ACC112 (cell line): ENCODE measurements at regions not wholly inside any gene's neighbourhood (a gene's known extent, or its start where the extent isn't known, plus 50 kb on each side); places are given as distances from the start of the nearest gene placed in this dataset.

Source experiments
- H2AFZ ChIP-seq: fragments of 200-600 bp; sonication (generic); one replicate; pipeline ENCODE4 v1.6.0; 2017; ENCODE audit warnings: antibody characterized with exemption, low read length; ENCODE audit not compliant: unreplicated experiment
- H3K27ac ChIP-seq: fragments of 200-600 bp; sonication (generic); 2 replicates; pipeline ENCODE4 v1.5.1; 2014; ENCODE audit warnings: low read depth, mild to moderate bottlenecking, antibody characterized with exemption, low read length, moderate library complexity
- H3K27me3 ChIP-seq: fragments of 200-600 bp; sonication (generic); 2 replicates; pipeline ENCODE4 v1.6.1; 2014; ENCODE audit warnings: mild to moderate bottlenecking, antibody characterized with exemption, low read length, moderate library complexity, mixed read lengths; ENCODE audit not compliant: insufficient read depth
- H3K36me3 ChIP-seq: fragments of 200-600 bp; sonication (generic); 2 replicates; pipeline ENCODE4 v1.6.1; 2016; ENCODE audit warnings: mild to moderate bottlenecking, antibody characterized with exemption, low read length, moderate library complexity, mixed read lengths; ENCODE audit not compliant: insufficient read depth
- H3K4me1 ChIP-seq: fragments of 200-600 bp; sonication (generic); one replicate; pipeline ENCODE4 v1.6.1; 2016; ENCODE audit warnings: low read length, mixed read lengths; ENCODE audit not compliant: insufficient read depth, unreplicated experiment, control insufficient read depth
- H3K4me3 ChIP-seq: fragments of 200-600 bp; sonication (generic); 2 replicates; pipeline ENCODE4 v1.5.1; 2014; ENCODE audit warnings: mild to moderate bottlenecking, low read depth, low read length
- H3K79me2 ChIP-seq: fragments of 200-600 bp; sonication (generic); one replicate; pipeline ENCODE4 v1.6.0; 2016; ENCODE audit warnings: low read length; ENCODE audit not compliant: control insufficient read depth, unreplicated experiment, insufficient read depth

DNA sequence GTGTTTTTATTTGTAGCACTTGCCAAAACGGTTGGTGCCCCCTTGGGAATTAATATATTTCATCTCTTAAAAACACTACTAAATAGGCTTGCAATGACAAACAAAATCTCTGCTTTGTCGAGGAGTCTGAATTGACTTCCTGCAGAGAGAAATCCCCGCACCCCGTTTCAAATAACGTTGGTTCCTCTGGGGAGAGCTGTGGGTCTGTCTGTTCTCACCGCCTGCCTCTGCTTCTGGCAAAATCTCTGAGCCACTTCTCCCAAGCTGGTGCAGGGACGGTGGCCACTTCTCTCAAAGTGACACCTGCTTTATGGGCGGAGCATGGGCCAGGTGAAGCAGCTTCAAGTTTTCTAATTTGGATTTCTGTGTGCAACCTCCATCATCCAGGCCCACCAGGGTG, 186.3 kb upstream of the ADARB2 start:
- H3K4me1 ChIP-seq: no peaks in the 10 kb centered on the region
- H3K27ac ChIP-seq: no peak overlapping the region
- no peaks in the 10 kb centered on the region for H3K79me2 ChIP-seq
- H2AFZ ChIP-seq: no peak overlapping the region
- H3K36me3 ChIP-seq: no peaks in the 10 kb centered on the region
- no peak overlapping the region for H3K4me3 ChIP-seq
- no peaks in the 10 kb centered on the region for H3K27me3 ChIP-seq

DNA sequence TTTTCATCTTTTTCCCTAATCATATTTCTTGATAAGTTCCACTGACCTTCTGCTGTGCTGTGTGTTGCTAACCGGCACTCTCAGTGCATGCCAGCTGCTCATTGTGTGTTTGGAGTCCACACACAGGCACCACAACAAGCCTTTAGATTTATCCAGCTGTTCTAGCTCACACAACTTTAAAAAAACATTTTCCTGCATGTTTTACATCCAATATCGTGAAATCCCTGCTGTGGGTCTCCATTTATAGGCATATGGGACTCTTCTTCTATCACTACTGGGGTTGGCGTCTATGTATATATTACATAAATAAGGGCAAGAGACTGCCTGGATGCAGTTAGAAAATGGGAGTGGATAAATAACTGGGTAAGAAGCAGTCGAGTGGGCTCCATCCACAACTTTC, 183.6 kb upstream of the ADARB2 start:
- Histone ChIP-seq H3K36me3 (no peaks in the 10 kb centered on the region), H3K79me2 (no peaks in the 10 kb centered on the region), H3K27ac (no peak overlapping the region), H2AFZ (no peak overlapping the region), H3K27me3 (no peaks in the 10 kb centered on the region), H3K4me1 (no peaks in the 10 kb centered on the region), H3K4me3 (no peak overlapping the region)

DNA sequence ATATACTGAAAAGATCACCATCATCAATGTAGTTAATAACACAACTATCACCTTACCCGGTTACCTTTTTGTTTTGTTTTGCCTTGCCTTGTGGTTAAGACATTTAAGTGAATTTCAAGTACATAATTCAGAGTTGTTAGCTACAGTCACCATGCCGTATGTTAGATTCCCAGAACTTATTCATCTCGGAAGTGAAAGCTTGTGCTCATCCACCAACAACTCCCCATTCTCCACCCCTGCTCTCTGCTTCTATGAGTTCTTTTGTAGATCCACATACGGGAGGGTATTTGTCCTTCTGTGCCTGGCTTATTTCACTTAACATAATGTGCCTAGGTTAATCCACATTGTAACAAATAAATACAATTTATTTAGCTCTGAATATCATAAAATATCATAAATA, 182.8 kb upstream of the ADARB2 start:
- Histone ChIP-seq H3K36me3 (no peaks in the 10 kb centered on the region), H2AFZ (no peak overlapping the region), H3K27ac (no peak overlapping the region), H3K4me3 (no peak overlapping the region), H3K27me3 (no peaks in the 10 kb centered on the region), H3K79me2 (no peaks in the 10 kb centered on the region), H3K4me1 (no peaks in the 10 kb centered on the region)

DNA sequence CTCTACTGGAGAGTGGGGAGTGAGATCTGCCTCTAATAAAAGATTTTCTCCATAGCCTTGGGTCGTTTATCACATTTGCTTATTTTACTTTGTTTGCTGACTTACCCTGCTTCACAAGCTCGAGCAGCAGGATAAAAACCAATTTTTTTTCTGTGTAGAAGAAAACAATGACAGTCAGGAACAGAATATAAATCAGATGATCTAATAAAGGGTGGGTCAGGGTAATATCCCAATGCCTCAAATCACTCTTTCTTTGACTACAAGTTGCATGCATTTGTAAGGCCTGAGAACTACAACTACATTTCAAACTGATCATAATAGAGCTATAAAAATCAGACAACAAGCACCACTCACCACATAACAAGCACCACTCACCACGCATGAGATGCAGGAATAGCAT, 174.4 kb upstream of the ADARB2 start:
- H2AFZ ChIP-seq: no peak overlapping the region
- H3K36me3 ChIP-seq: no peaks in the 10 kb centered on the region
- H3K27me3 ChIP-seq: no peaks in the 10 kb centered on the region
- no peak overlapping the region for H3K4me3 ChIP-seq
- H3K79me2 ChIP-seq: no peaks in the 10 kb centered on the region
- H3K27ac ChIP-seq: no peak overlapping the region
- no peaks in the 10 kb centered on the region for H3K4me1 ChIP-seq

DNA sequence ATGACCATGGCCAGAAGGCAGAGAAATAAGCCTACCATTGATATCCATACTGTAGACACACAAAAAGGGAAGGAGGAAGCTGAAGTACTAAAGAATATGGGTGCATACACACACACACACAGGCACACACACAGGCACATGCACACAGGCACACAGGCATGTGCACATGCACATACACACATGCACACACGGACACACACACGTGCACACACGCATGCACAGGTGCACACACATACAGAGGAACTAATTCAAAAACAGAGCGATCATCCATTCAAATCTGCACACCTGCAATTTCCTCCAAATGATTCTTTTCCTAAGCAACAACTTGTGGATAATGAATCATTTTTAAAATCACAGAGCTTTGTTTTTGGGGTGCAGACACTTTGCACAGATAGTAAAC, 166.7 kb upstream of the ADARB2 start:
- Histone ChIP-seq H3K27ac (no peak overlapping the region), H3K27me3 (no peaks in the 10 kb centered on the region), H2AFZ (no peak overlapping the region), H3K4me3 (no peak overlapping the region), H3K36me3 (no peaks in the 10 kb centered on the region), H3K79me2 (no peaks in the 10 kb centered on the region), H3K4me1 (no peaks in the 10 kb centered on the region)

DNA sequence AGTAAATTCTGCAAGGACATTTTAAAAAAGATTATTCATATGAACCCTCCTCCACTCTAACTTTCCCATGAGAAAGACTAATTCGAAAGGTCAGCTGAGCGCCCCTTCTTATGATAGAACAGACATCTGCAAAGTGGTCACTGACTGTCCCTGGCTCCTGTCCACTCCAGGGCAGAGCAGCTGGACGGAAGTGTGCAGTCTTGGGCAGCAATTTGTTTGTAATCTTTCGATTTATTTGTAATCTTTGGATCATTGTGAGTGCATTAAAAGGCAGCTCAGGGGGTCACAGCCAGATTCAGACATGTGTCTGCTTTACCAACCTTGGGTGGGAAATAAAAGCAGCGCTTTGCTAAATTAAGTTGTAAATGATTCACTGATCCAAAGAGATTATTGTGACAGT, 158.8 kb upstream of the ADARB2 start:
- no peaks in the 10 kb centered on the region for H3K79me2 ChIP-seq
- H3K36me3 ChIP-seq: no peaks in the 10 kb centered on the region
- no peak overlapping the region for H3K27ac ChIP-seq
- no peaks in the 10 kb centered on the region for H3K4me1 ChIP-seq
- no peak overlapping the region for H2AFZ ChIP-seq
- no peak overlapping the region for H3K4me3 ChIP-seq
- no peaks in the 10 kb centered on the region for H3K27me3 ChIP-seq

DNA sequence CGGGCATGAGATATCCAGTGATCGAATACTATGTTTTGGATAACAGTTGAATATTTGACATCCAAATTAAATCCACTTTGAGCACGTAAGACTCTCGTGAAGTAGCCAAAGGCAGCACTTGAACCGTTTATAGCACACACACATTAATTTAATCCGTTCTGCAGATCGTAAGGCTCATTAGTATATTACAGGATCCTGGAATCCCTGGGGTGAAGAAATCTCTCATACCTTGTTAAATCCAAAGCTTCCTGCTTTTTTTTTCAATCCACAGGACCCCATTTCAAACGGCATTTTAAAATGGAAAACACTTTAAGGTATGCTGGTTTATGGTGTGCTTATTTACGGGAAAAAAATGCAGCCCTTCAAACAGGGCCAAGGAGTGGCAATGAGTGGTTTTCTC, 158.4 kb upstream of the ADARB2 start:
- H3K4me3 ChIP-seq: no peak overlapping the region
- no peaks in the 10 kb centered on the region for H3K36me3 ChIP-seq
- no peak overlapping the region for H3K27ac ChIP-seq
- H3K27me3 ChIP-seq: no peaks in the 10 kb centered on the region
- H3K79me2 ChIP-seq: no peaks in the 10 kb centered on the region
- no peaks in the 10 kb centered on the region for H3K4me1 ChIP-seq
- no peak overlapping the region for H2AFZ ChIP-seq

DNA sequence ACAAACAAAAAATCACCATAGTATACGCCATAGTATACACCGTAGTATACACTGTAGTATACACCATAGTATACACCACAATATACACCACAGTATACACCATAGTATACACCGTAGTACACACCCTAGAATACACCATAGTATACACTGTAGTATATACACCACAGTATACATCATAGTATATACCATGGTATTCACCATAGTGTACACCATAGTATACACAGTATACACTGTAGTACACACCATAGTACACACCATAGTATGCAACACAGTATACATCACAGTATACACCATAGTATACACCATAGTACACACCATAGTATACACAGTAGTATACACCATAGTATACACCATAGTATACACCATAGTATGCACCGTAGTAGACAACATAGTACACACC, 157.6 kb upstream of the ADARB2 start:
- H3K27ac ChIP-seq: no peak overlapping the region
- no peak overlapping the region for H3K4me3 ChIP-seq
- H2AFZ ChIP-seq: no peak overlapping the region
- H3K4me1 ChIP-seq: no peaks in the 10 kb centered on the region
- no peaks in the 10 kb centered on the region for H3K36me3 ChIP-seq
- H3K27me3 ChIP-seq: no peaks in the 10 kb centered on the region
- no peaks in the 10 kb centered on the region for H3K79me2 ChIP-seq

DNA sequence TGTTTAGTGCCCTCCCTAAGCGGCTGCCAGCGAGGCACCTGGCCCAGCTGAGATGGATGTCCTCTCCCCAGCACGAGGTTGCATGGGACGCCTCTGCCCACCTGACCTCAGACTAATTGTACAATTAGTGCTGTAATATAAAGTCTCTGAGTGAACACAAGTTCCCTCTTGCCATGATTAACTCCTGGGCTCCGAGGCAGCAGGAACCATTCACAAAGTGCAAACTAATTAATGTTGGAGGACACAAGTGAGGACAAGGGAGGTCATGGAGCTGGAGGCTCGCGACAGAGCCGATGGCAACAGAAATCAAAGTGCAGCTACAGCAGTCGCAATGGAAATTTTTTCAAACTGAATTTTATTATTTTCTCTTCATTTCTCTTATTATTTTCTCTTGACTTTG, 156.6 kb upstream of the ADARB2 start:
- Histone ChIP-seq H3K79me2 (no peaks in the 10 kb centered on the region), H3K27me3 (no peaks in the 10 kb centered on the region), H3K4me3 (no peak overlapping the region)

DNA sequence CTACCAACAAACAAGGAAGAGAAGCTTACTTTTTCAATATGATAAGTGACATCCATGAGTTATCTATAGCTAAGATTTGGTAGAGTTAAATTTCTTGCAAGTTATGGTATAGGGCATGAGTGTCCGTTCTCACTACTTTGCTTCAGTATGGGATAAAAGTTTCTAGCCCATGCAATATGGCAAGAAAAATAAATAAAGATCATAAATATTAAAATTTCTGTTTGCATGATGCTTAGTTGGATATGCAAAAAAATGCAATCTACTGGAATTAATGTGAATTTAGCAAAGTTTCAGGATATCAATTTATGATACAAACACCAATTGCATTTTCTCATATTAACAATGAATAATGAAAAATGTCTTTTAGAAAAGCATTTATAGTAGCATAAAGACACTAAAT, 148.7 kb upstream of the ADARB2 start:
- Histone ChIP-seq H3K4me3 (no peak overlapping the region), H3K79me2 (no peaks in the 10 kb centered on the region), H3K27ac (no peak overlapping the region), H3K4me1 (no peaks in the 10 kb centered on the region), H2AFZ (no peak overlapping the region), H3K27me3 (no peaks in the 10 kb centered on the region), H3K36me3 (no peaks in the 10 kb centered on the region)

More for the DNA sequence above, 156.6 kb upstream of the ADARB2 start:
- Histone ChIP-seq H2AFZ (no peak overlapping the region), H3K36me3 (no peaks in the 10 kb centered on the region), H3K27ac (no peak overlapping the region), H3K4me1 (no peaks in the 10 kb centered on the region)

DNA sequence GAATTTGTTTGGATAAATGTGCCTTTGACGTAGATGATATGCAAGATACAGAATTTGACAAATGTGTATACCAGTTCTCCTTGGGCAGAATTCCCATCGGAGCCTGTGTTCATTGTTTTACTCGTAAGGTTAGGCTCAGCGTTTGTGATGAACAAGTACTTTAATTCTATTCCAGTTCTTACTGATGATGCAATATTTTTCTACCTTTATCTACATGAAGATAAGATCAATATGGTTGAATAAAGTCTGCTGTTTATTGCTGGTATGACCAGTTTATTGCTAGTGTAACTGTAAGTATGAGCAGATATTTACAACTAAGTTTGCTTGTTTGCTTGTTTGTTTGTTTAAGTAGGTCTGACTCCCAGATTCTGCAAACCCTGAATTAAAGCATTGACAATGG, 145.4 kb upstream of the ADARB2 start:
- H3K4me1 ChIP-seq: no peaks in the 10 kb centered on the region
- H3K27me3 ChIP-seq: no peaks in the 10 kb centered on the region
- H3K4me3 ChIP-seq: no peak overlapping the region
- H2AFZ ChIP-seq: no peak overlapping the region
- H3K36me3 ChIP-seq: no peaks in the 10 kb centered on the region
- no peaks in the 10 kb centered on the region for H3K79me2 ChIP-seq
- no peak overlapping the region for H3K27ac ChIP-seq

DNA sequence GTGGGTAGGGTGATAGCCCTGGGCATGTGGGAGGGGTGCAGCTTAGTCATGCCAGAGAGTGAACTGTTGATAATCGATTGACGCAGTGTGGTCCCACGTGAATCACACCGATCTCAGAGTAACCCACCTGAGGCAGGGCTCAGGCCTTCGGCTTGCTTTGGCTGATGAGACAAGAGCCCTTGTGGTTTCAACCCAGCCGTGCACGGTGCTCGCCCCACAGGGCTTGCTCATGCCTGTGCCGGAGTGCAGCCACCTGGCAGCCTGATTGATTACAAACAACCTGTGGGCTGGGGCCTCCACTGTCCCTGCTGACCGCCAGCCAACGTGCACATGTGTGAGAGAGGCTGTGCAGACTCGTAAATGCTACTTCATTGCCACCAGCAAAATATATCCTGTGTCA, 144.9 kb upstream of the ADARB2 start:
- H3K4me1 ChIP-seq: no peaks in the 10 kb centered on the region
- no peak overlapping the region for H2AFZ ChIP-seq
- H3K79me2 ChIP-seq: no peaks in the 10 kb centered on the region
- H3K27me3 ChIP-seq: no peaks in the 10 kb centered on the region
- H3K4me3 ChIP-seq: no peak overlapping the region
- H3K27ac ChIP-seq: no peak overlapping the region
- no peaks in the 10 kb centered on the region for H3K36me3 ChIP-seq
